ENCODE measurements at regions not wholly inside any gene's neighbourhood (a gene's known extent, or its start where the extent isn't known, plus 50 kb on each side); places are given as distances from the start of the nearest gene placed in this dataset.

- no peaks in the 10 kb centered on the region for H3K36me3 ChIP-seq (ENCODE audit: insufficient read depth, low read length)
- no peak overlapping the region for H3K4me3 ChIP-seq (ENCODE audit: low read length)
- Mint-ChIP-seq H3K9me3 (peaks cover 0 to 18% (median 14%) of the 10 kb centered on the region in 5 donors), H3K27me3 (no peaks in the 10 kb centered on the region), H3K4me1 (no peaks in the 10 kb centered on the region), H3K27ac (no peak overlapping the region), H3K36me3 (no peaks in the 10 kb centered on the region), H3K4me3 (no peak overlapping the region)
- no peak overlapping the region for H3K27ac ChIP-seq (ENCODE audit: low read depth, low read length)
- CTCF ChIA-PET: interaction anchor here (1.0 kb wide), 1 partner anchor 33 kb away, joined by 3 read pairs; no protein-coding TSS in a partner anchor
- POLR2A ChIA-PET: no interaction called here
- no peaks in the 10 kb centered on the region for H3K27me3 ChIP-seq (ENCODE audit: insufficient read depth, low read length, poor library complexity, severe bottlenecking)
- DNase-seq: no peak
- peaks cover 5% of the 10 kb centered on the region for H3K9me3 ChIP-seq (ENCODE audit: low read length)
- H3K4me1 ChIP-seq (ENCODE audit: insufficient read depth, low read length): no peaks in the 10 kb centered on the region
Observed at GRCh38 chr9:18269561-18269960, 204.4 kb upstream of the ADAMTSL1 start.

- Histone ChIP-seq H3K27ac (ENCODE audit: low read depth, low read length) (no peak overlapping the region), H3K4me3 (ENCODE audit: low read length) (no peak overlapping the region), H3K9me3 (ENCODE audit: low read length) (peaks cover 5% of the 10 kb centered on the region), H3K27me3 (ENCODE audit: insufficient read depth, low read length, poor library complexity, severe bottlenecking) (no peaks in the 10 kb centered on the region), H3K36me3 (ENCODE audit: insufficient read depth, low read length) (no peaks in the 10 kb centered on the region), H3K4me1 (ENCODE audit: insufficient read depth, low read length) (no peaks in the 10 kb centered on the region)
- Mint-ChIP-seq H3K4me3 (no peak overlapping the region), H3K36me3 (no peaks in the 10 kb centered on the region), H3K9me3 (peaks cover 13 to 45% (median 28%) of the 10 kb centered on the region in 5 donors), H3K27me3 (peaks cover 0 to 3% of the 10 kb centered on the region in 2 donors), H3K4me1 (no peaks in the 10 kb centered on the region), H3K27ac (no peak overlapping the region)
- DNase-seq: no peak
- ChIA-PET POLR2A (no interaction called here), CTCF (interaction anchor here (1.0 kb wide), 1 partner anchor 20 kb away, joined by 3 read pairs; no protein-coding TSS in a partner anchor)
Observed at GRCh38 chr9:18274693-18275092, 199.3 kb upstream of the ADAMTSL1 start.

DNA sequence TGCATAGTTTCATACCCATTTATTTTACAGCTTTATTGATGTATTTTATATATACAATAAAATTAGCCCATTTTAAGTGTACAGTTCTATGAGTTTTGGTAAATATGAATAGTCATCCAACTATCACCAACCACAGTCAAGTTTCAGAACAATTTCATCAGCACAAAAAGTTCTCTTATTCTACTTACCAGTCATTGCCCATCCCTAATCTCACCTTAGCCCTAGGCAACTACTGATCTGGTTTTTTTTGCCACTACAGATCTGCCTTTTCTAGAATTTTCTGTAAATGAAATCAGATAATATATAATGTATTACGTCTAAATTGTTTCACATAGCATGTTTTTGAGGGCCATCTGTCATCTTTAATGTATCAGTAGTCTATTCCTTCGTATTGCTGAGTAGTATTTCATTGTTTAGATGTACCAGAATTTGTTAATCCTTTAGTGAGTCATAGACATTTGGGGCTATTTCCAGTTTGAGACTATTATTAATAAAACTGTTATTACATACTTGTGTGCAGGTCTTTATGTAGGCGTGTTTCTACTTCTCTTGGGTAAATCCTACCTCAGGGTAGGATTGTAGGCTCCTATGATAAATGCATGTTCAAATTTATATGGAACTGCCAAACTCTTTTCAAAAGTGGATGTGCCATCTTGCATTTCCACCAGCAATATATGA is 198.5 kb upstream of the ADAMTSL1 start:
- H3K27ac ChIP-seq (ENCODE audit: low read depth, low read length): no peak overlapping the region
- no peaks in the 10 kb centered on the region for H3K4me1 ChIP-seq (ENCODE audit: insufficient read depth, low read length)
- H3K27me3 ChIP-seq (ENCODE audit: insufficient read depth, low read length, poor library complexity, severe bottlenecking): no peaks in the 10 kb centered on the region
- POLR2A ChIA-PET: no interaction called here
- Mint-ChIP-seq H3K36me3 (no peaks in the 10 kb centered on the region), H3K4me3 (no peak overlapping the region), H3K27ac (no peak overlapping the region), H3K9me3 (peaks cover 13 to 45% (median 28%) of the 10 kb centered on the region in 5 donors), H3K27me3 (peaks cover 0 to 7% of the 10 kb centered on the region in 2 donors), H3K4me1 (no peaks in the 10 kb centered on the region)
- no peak for DNase-seq
- CTCF ChIA-PET: interaction anchor here (1.0 kb wide), 1 partner anchor 21 kb away, joined by 3 read pairs; no protein-coding TSS in a partner anchor
- H3K4me3 ChIP-seq (ENCODE audit: low read length): no peak overlapping the region
- H3K36me3 ChIP-seq (ENCODE audit: insufficient read depth, low read length): no peaks in the 10 kb centered on the region
- peaks cover 5% of the 10 kb centered on the region for H3K9me3 ChIP-seq (ENCODE audit: low read length)

DNA sequence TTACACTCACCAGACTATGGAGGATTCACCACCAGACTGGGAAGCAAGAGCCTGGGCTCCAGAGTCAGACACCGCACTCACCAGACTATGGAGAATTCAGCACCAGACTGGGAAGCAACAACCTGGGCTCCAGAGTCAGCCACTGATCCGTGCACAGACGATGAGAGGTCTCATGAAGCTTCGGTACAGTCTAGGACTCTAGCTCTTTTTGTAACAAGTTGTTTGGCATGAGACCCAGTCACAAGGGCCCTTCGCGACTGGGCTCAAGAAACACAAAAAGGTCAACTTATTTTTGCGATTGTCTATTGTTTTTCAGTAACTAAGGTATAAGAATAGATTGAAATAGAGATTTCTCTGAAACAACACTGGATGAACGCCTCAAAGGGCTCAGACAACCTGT is 192.7 kb upstream of the ADAMTSL1 start:
- Histone ChIP-seq H3K27me3 (ENCODE audit: insufficient read depth, low read length, poor library complexity, severe bottlenecking) (no peaks in the 10 kb centered on the region), H3K9me3 (ENCODE audit: low read length) (no peaks in the 10 kb centered on the region), H3K4me1 (ENCODE audit: insufficient read depth, low read length) (no peaks in the 10 kb centered on the region), H3K4me3 (ENCODE audit: low read length) (no peak overlapping the region), H3K36me3 (ENCODE audit: insufficient read depth, low read length) (no peaks in the 10 kb centered on the region), H3K27ac (ENCODE audit: low read depth, low read length) (no peak overlapping the region)
- no peak for DNase-seq
- peaks cover 0 to 7% of the 10 kb centered on the region in 2 donors for H3K27me3 Mint-ChIP-seq
- H3K4me1 Mint-ChIP-seq: no peaks in the 10 kb centered on the region
- H3K36me3 Mint-ChIP-seq: no peaks in the 10 kb centered on the region
- ChIA-PET POLR2A (no interaction called here), CTCF (no interaction called here)
- peaks cover 6 to 20% (median 10%) of the 10 kb centered on the region in 5 donors for H3K9me3 Mint-ChIP-seq
- H3K4me3 Mint-ChIP-seq: no peak overlapping the region
- H3K27ac Mint-ChIP-seq: no peak overlapping the region

GRCh38 chr9:18294229-18294628 is 179.7 kb upstream of the ADAMTSL1 start:
- H3K4me1 Mint-ChIP-seq: no peaks in the 10 kb centered on the region
- POLR2A ChIA-PET: no interaction called here
- peaks cover 0 to 1% (median 0%) of the 10 kb centered on the region in 5 donors for H3K9me3 Mint-ChIP-seq
- H3K4me3 Mint-ChIP-seq: no peak overlapping the region
- no peaks in the 10 kb centered on the region for H3K27me3 ChIP-seq (ENCODE audit: insufficient read depth, low read length, poor library complexity, severe bottlenecking)
- peaks cover 0 to 2% of the 10 kb centered on the region in 2 donors for H3K27me3 Mint-ChIP-seq
- H3K27ac ChIP-seq (ENCODE audit: low read depth, low read length): no peak overlapping the region
- no peaks in the 10 kb centered on the region for H3K9me3 ChIP-seq (ENCODE audit: low read length)
- no peak overlapping the region for H3K27ac Mint-ChIP-seq
- CTCF ChIA-PET: no interaction called here
- no peaks in the 10 kb centered on the region for H3K4me1 ChIP-seq (ENCODE audit: insufficient read depth, low read length)
- no peak overlapping the region for H3K4me3 ChIP-seq (ENCODE audit: low read length)
- DNase-seq: no peak
- H3K36me3 Mint-ChIP-seq: no peaks in the 10 kb centered on the region
- H3K36me3 ChIP-seq (ENCODE audit: insufficient read depth, low read length): no peaks in the 10 kb centered on the region

DNA sequence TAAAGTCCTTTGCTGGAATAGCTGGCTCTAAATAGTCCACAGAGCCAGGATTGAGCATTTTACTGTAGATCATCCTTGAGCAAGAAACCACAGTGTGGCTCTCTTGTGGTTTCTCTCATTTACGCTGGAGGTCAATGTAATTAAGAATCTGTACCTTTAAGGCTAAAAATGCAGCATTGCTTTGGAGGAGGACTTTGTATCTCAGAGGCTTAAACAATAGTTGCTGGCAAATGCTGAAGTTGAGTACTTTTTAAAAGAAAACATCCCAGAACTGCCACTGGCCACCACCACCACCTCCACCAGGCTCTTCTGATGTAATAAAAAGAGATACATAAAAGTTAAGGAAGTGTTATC is 177.3 kb upstream of the ADAMTSL1 start:
- ChIA-PET CTCF (no interaction called here), POLR2A (no interaction called here)
- Mint-ChIP-seq H3K4me3 (no peak overlapping the region), H3K9me3 (no peaks in the 10 kb centered on the region), H3K36me3 (no peaks in the 10 kb centered on the region), H3K27ac (no peak overlapping the region), H3K27me3 (no peaks in the 10 kb centered on the region), H3K4me1 (no peaks in the 10 kb centered on the region)
- H3K27me3 ChIP-seq (ENCODE audit: insufficient read depth, low read length, poor library complexity, severe bottlenecking): no peaks in the 10 kb centered on the region
- H3K4me3 ChIP-seq (ENCODE audit: low read length): no peak overlapping the region
- H3K36me3 ChIP-seq (ENCODE audit: insufficient read depth, low read length): no peaks in the 10 kb centered on the region
- no peak overlapping the region for H3K27ac ChIP-seq (ENCODE audit: low read depth, low read length)
- DNase-seq: no peak
- H3K9me3 ChIP-seq (ENCODE audit: low read length): no peaks in the 10 kb centered on the region
- H3K4me1 ChIP-seq (ENCODE audit: insufficient read depth, low read length): no peaks in the 10 kb centered on the region

- Mint-ChIP-seq H3K27ac (no peak overlapping the region), H3K36me3 (no peaks in the 10 kb centered on the region)
- CTCF ChIA-PET: no interaction called here
Observed at GRCh38 chr9:18297056-18297841, 176.7 kb upstream of the ADAMTSL1 start.

GRCh38 chr9:18299449-18299848 is 174.5 kb upstream of the ADAMTSL1 start:
- Mint-ChIP-seq H3K4me3 (no peak overlapping the region), H3K9me3 (no peaks in the 10 kb centered on the region), H3K36me3 (no peaks in the 10 kb centered on the region), H3K4me1 (no peaks in the 10 kb centered on the region), H3K27me3 (no peaks in the 10 kb centered on the region), H3K27ac (no peak overlapping the region)
- Histone ChIP-seq H3K4me3 (ENCODE audit: low read length) (no peak overlapping the region), H3K27me3 (ENCODE audit: insufficient read depth, low read length, poor library complexity, severe bottlenecking) (no peaks in the 10 kb centered on the region), H3K27ac (ENCODE audit: low read depth, low read length) (no peak overlapping the region), H3K36me3 (ENCODE audit: insufficient read depth, low read length) (no peaks in the 10 kb centered on the region), H3K9me3 (ENCODE audit: low read length) (no peaks in the 10 kb centered on the region), H3K4me1 (ENCODE audit: insufficient read depth, low read length) (no peaks in the 10 kb centered on the region)
- POLR2A ChIA-PET: no interaction called here
- CTCF ChIA-PET: no interaction called here
- no peak for DNase-seq

More at GRCh38 chr9:18297056-18297841, 176.7 kb upstream of the ADAMTSL1 start:
- no peaks in the 10 kb centered on the region for H3K27me3 ChIP-seq (ENCODE audit: insufficient read depth, low read length, poor library complexity, severe bottlenecking)
- no peaks in the 10 kb centered on the region for H3K9me3 ChIP-seq (ENCODE audit: low read length)
- no peaks in the 10 kb centered on the region for H3K27me3 Mint-ChIP-seq
- DNase-seq: no peak
- H3K4me3 ChIP-seq (ENCODE audit: low read length): no peak overlapping the region
- no peaks in the 10 kb centered on the region for H3K36me3 ChIP-seq (ENCODE audit: insufficient read depth, low read length)
- H3K9me3 Mint-ChIP-seq: no peaks in the 10 kb centered on the region
- H3K4me1 Mint-ChIP-seq: no peaks in the 10 kb centered on the region
- H3K4me3 Mint-ChIP-seq: no peak overlapping the region
- H3K27ac ChIP-seq (ENCODE audit: low read depth, low read length): no peak overlapping the region
- no peaks in the 10 kb centered on the region for H3K4me1 ChIP-seq (ENCODE audit: insufficient read depth, low read length)
- POLR2A ChIA-PET: no interaction called here
